Thymus (tissue), 11 donors: ENCODE measurements at regions not wholly inside any gene's neighbourhood (a gene's known extent, or its start where the extent isn't known, plus 50 kb on each side); places are given as distances from the start of the nearest gene placed in this dataset.

Source experiments
- DNase-seq, 9 donors: peaks; one replicate each; pipeline ENCODE4 v3.0.0-alpha.2; 2013; ENCODE audit warnings: low spot score in 9 of 9, low read depth in 6 of 9, missing footprints in 1 of 9
- H3K27ac ChIP-seq, 2 donors: one replicate each; pipeline ENCODE4 v1.5.1; 2013; ENCODE audit warnings: control low read depth in 1 of 2, low read depth in 1 of 2, low read length in 1 of 2, mild to moderate bottlenecking in 1 of 2, moderate library complexity in 1 of 2
- H3K27me3 ChIP-seq, 2 donors: one replicate each; pipeline ENCODE4 v1.5.1; 2013; ENCODE audit warnings: low read length in 1 of 2; ENCODE audit not compliant: control insufficient read depth in 2 of 2, insufficient read depth in 1 of 2
- H3K36me3 ChIP-seq, 2 donors: one replicate each; pipeline ENCODE4 v1.5.1; 2013; ENCODE audit warnings: low read length in 1 of 2, mild to moderate bottlenecking in 1 of 2, moderate library complexity in 1 of 2; ENCODE audit not compliant: control insufficient read depth in 2 of 2, insufficient read depth in 2 of 2
- H3K4me1 ChIP-seq, 2 donors: one replicate each; pipeline ENCODE4 v1.5.1; 2013; ENCODE audit warnings: low read length in 2 of 2; ENCODE audit not compliant: control insufficient read depth in 2 of 2, insufficient read depth in 2 of 2
- H3K4me3 ChIP-seq, 2 donors: one replicate each; pipeline ENCODE4 v1.5.1; 2013; ENCODE audit warnings: low read length in 2 of 2, control low read depth in 1 of 2, mild to moderate bottlenecking in 1 of 2
- H3K9me3 ChIP-seq, 2 donors: one replicate each; pipeline ENCODE4 v1.5.1; 2013; ENCODE audit warnings: low read length in 1 of 2, mild to moderate bottlenecking in 1 of 2; ENCODE audit not compliant: control insufficient read depth in 2 of 2, insufficient read depth in 1 of 2
- WGBS: extraction: QIAGEN DNeasy Blood & Tissue Kit; methylation state at CpG from one replicate; pipeline ENCODE4 v1.1.7; 2013; 5-methylcytosine and 5-hydroxymethylcytosine counted together
- donor health status: healthy.

DNA sequence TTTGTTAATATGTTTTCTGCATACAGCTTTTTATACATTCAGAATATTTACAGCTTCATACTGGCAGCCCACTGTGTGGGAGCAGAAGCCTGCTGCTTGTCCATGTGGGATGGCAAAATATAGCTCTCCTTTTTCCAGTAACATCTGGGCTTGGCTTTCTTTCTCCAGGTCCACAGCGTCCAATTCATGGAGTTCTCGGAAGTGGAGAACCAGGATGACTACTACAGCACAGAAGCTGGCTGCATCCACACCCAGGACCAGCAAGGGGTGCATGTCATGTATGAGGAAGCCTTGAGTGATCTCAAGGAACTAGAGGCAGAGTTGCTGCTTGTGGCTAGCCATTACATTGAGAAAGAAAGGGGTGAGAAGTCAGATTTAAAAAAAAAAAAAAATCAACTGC is 143.1 kb downstream of the CD164 start:
- no peak for DNase-seq
- WGBS = 97% methylated on average over 2 of the region's 2 CpGs
- H3K27ac ChIP-seq = no peak overlapping the region

DNA sequence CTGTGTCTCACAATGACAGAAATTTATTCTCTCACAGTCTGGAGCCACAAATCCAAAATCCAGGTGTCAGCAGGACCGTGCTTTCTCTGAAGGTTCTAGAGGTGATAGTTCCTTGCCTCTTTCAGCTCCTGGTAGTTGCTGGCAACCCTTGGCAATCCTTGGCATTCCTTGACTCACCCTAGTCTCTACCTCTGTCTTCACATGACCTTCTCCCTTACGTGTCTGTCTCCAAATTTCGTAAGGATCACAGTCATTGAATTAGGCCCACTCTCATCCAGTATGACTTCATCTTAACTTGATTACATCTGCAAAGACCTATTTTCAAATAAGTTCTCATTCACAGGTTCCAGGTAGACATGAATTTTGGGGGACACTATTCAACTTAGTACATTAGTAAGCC is 143.1 kb downstream of the CEP57L1 start:
- H3K27ac ChIP-seq = no peak overlapping the region
- no peaks in the 10 kb centered on the region for H3K9me3 ChIP-seq
- H3K27me3 ChIP-seq = no peaks in the 10 kb centered on the region
- no peak for DNase-seq
- no peak overlapping the region for H3K4me3 ChIP-seq
- H3K36me3 ChIP-seq = no peaks in the 10 kb centered on the region
- peaks cover 3 to 27% of the 10 kb centered on the region in 2 donors for H3K4me1 ChIP-seq
- WGBS = over 99% methylated on average over 3 of the region's 3 CpGs

More for the DNA sequence above, 143.1 kb downstream of the CD164 start:
- Histone ChIP-seq H3K36me3 (no peaks in the 10 kb centered on the region), H3K9me3 (no peaks in the 10 kb centered on the region), H3K27me3 (no peaks in the 10 kb centered on the region), H3K4me1 (peaks cover 3 to 27% of the 10 kb centered on the region in 2 donors), H3K4me3 (no peak overlapping the region)

DNA sequence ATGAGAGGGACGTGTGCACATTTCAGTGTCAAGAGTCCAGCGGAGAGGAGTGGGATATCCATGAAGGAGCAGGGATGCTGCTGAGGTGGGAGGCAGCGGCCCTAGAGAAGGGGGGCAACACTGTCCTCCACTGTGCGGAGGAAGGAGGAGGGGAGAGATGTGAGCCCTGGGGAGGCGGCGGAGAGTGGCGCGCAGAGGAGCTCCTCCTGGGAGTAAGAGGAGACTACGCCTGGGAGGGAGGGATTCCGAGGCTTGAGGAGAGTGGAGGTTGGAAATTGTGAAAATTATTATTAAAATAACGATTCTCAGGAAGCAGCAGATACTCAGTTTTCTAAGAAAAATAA is 142.7 kb downstream of the CEP57L1 start:
- Histone ChIP-seq H3K4me3 (no peak overlapping the region), H3K36me3 (no peaks in the 10 kb centered on the region), H3K4me1 (peaks cover 3 to 27% of the 10 kb centered on the region in 2 donors), H3K27ac (no peak overlapping the region), H3K9me3 (no peaks in the 10 kb centered on the region), H3K27me3 (no peaks in the 10 kb centered on the region)
- 94% methylated on average over 11 of the region's 11 CpGs for WGBS
- no peak for DNase-seq

DNA sequence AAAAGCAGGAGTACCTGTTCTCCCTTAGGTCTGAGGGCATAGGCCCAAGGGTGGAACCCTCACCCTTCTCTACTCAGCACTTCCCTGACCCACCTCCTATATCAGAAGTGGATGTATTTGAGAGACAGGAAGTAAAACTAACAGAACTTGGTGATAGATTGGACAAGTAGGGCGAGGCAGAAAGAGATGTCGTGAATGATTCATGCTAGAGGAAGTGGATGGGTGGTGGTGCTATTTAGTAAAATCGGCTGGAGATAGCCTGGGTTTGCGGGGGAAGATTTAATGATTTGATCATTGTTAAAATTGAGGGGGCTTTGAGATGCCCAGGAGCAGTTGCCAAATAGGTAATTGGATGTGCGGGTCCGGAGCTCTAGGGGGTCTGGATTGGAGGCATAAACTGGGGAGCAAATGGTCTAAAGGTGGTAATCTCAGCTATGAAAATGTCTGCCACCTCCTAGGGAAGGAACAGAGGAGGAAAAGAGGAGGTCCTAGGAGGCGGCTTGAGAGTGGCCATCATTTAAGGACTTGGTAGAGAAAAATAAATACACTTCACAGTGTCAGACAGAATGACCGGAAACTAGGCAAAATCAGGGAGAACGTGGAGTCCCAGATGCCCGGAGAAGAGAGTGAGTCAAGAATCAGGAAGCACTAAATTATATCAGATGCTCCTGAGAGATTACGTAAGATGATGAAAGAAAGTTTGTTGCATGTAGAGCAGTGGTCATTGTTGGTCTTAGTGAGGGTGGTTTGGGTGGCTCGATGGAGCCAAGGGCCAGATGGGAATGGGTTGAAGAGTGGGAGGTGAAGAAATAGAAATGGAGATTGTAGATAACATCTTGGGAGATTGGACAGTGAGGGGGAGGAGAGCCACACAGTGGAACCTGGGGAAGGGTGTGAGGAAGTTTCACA is 142.0 kb downstream of the CEP57L1 start:
- Histone ChIP-seq H3K36me3 (no peaks in the 10 kb centered on the region), H3K4me1 (peaks cover 3 to 27% of the 10 kb centered on the region in 2 donors), H3K27me3 (no peaks in the 10 kb centered on the region), H3K27ac (peak overlapping the region in 1 of 2 donors; percentile 69), H3K4me3 (peak overlapping the region in 1 of 2 donors; percentile 5), H3K9me3 (no peaks in the 10 kb centered on the region)
- WGBS = 65% methylated on average over 12 of the region's 12 CpGs
- peak in 7 of 9 donors; percentile 10 to 63 (median 28) for DNase-seq

DNA sequence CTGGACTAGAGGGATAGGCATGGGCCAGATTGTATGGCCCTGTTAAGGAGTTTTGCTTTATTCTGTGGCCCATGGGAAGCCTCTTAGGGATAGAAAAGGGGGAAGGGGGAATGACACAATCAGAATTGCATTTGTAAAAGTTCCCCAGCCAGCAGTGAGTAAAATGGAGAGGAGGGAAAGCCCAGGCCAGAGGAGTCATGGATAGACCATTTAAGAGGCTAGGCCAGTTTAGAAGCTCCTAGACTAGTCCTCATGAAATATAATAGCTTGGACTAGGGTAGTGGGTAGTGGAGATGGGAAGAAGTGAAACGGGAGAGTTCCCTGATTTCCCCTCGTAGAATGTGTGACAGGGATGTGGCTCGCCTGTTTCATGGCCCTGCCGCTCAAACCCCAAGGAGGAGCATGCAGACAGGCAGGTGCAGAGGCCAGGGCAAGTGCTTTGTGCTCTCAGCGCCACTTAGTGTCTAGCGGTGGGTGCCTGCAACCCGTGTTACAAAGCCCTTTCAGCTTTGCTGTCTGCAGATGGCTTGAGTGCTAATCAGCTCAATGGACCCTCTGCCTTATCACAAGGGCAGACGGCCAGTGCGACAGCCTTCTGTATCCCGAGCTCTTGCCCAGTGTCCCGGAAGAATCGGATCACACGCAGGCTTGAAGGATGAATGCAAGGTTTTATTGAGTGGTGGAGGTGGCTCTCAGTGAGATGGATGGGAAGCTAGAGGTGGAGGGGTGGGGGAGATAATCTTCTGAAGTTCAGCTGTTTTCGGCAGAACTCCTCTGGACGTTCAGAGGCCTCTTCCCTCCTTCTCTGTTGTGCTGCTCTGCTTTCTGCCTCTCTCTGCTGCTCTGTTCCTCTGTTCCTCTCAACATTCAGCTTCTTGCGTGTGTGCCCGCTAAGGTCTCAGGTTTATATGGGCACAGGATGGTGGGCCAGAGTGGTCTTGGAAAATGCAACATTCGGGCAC is 141.1 kb downstream of the CEP57L1 start:
- no peaks in the 10 kb centered on the region for H3K27me3 ChIP-seq
- no peaks in the 10 kb centered on the region for H3K9me3 ChIP-seq
- DNase-seq = peak in 8 of 9 donors; percentile 29 to 82 (median 42)
- H3K27ac ChIP-seq = peak overlapping the region; percentile 43 to 69
- peak overlapping the region in 1 of 2 donors; percentile 5 for H3K4me3 ChIP-seq
- 47% methylated on average over 18 of the region's 18 CpGs for WGBS
- H3K36me3 ChIP-seq = no peaks in the 10 kb centered on the region
- H3K4me1 ChIP-seq = peaks cover 3 to 27% of the 10 kb centered on the region in 2 donors

DNA sequence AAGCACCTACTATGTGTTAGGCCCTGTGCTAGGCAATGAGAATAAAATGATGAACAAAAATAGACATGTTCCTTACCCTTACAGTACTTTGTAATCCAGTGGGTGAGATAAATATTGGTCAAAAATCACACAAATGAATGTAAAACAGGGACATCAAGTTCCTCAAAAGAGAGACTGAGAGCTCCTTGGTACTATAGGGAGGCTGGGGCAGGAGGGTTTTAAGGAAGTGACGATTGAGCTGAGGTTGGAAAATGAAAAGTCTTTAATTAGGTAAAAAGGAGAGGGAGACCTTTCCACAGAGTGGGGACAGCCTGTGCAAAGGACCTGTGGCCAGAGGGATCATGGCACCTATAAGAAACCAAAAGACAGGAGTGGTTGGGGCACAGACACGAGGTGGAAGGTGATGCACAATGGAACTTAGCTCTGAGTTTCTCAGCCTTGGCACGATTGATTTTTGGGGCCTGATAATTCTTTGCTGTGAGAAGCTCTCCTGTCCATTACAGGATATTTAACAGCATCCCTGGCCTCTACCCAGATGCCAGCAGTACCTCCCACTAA is 140.3 kb downstream of the CEP57L1 start:
- Histone ChIP-seq H3K4me3 (no peak overlapping the region), H3K36me3 (no peaks in the 10 kb centered on the region), H3K4me1 (peaks cover 3 to 26% of the 10 kb centered on the region in 2 donors), H3K9me3 (no peaks in the 10 kb centered on the region), H3K27ac (no peak overlapping the region), H3K27me3 (no peaks in the 10 kb centered on the region)
- DNase-seq = no peak
- 96% methylated on average over 3 of the region's 3 CpGs for WGBS

DNA sequence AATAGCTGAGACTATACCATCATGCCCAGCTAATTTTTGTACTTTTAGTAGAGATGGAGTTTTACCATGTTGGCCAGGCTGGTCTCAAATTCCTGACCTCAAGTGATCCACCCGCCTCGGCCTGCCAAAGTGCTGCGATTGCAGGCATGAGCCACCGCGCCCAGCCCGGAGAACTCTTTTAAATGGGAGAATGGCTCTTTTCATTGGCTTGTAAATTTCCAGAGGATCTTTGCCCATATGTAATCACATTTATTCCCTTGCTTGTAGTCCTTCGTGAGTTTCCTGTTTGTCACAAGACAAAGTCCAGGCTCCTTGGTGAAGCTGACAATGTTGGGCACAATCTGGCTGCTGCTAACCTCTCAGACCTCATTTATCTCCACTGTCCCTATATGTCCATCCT is 135.1 kb downstream of the CEP57L1 start:
- H3K9me3 ChIP-seq = no peaks in the 10 kb centered on the region
- H3K4me3 ChIP-seq = no peak overlapping the region
- WGBS = 96% methylated on average over 7 of the region's 7 CpGs
- no peaks in the 10 kb centered on the region for H3K36me3 ChIP-seq
- no peak for DNase-seq
- H3K27me3 ChIP-seq = no peaks in the 10 kb centered on the region
- H3K27ac ChIP-seq = no peak overlapping the region
- H3K4me1 ChIP-seq = no peaks in the 10 kb centered on the region

DNA sequence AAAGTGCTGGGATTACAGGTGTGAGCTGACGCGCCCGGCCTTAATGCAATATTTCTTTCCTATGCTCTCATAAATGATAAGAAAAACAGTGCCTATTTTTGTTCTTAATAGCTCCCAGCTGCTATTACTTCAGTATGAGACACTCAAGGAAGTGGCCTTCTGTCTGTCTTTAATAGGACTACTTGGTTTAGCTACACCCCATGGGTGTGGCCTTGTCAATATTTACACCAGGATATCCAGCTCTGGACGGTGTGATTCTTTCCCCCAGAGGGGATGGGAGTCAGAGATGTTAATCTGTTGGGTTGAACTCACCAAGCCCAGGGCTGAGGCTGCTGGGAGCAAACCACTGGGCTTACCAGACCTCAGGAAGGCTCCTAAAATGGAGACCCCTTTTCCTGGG is 134.2 kb downstream of the CEP57L1 start:
- DNase-seq = no peak
- Histone ChIP-seq H3K27me3 (no peaks in the 10 kb centered on the region), H3K36me3 (no peaks in the 10 kb centered on the region), H3K4me3 (no peak overlapping the region), H3K27ac (no peak overlapping the region), H3K9me3 (no peaks in the 10 kb centered on the region), H3K4me1 (peaks cover 2% of the 10 kb centered on the region in 2 donors)
- 96% methylated on average over 4 of the region's 4 CpGs for WGBS
